ENCODE measurements at regions not wholly inside any gene's neighbourhood (a gene's known extent, or its start where the extent isn't known, plus 50 kb on each side); places are given as distances from the start of the nearest gene placed in this dataset.

- no peak for TF ChIP-seq CTCF (IDR thresholded peaks at IDR 0.05; ENCODE audit: unreplicated experiment)
- Mint-ChIP-seq H3K4me3 (ENCODE audit: low read depth) (no peak overlapping the region), H3K4me1 (ENCODE audit: low read depth) (peaks cover 11% of the 10 kb centered on the region), H3K9me3 (ENCODE audit: low read depth) (peaks cover 3% of the 10 kb centered on the region), H3K27me3 (peaks cover 14% of the 10 kb centered on the region), H3K27ac (no peak overlapping the region), H3K36me3 (ENCODE audit: insufficient read depth) (no peaks in the 10 kb centered on the region)
- no peak for DNase-seq (ENCODE audit: low spot score, unreplicated experiment)
Observed at GRCh38 chr5:6829150-6829784, 116.0 kb downstream of the TENT4A start.

GRCh38 chr5:6830643-6831239, 117.5 kb downstream of the TENT4A start:
- peaks cover 11% of the 10 kb centered on the region for H3K27me3 Mint-ChIP-seq
- H3K36me3 Mint-ChIP-seq (ENCODE audit: insufficient read depth), result no peaks in the 10 kb centered on the region
- no peak overlapping the region for H3K4me3 Mint-ChIP-seq (ENCODE audit: low read depth)
- peaks cover 11% of the 10 kb centered on the region for H3K4me1 Mint-ChIP-seq (ENCODE audit: low read depth)
- DNase-seq (ENCODE audit: low spot score, unreplicated experiment), result no peak
- TF ChIP-seq CTCF (IDR thresholded peaks at IDR 0.05; ENCODE audit: unreplicated experiment), result no peak
- H3K9me3 Mint-ChIP-seq (ENCODE audit: low read depth), result peaks cover 3% of the 10 kb centered on the region
- no peak overlapping the region for H3K27ac Mint-ChIP-seq

- Mint-ChIP-seq H3K4me1 (ENCODE audit: low read depth) (peaks cover 11% of the 10 kb centered on the region), H3K36me3 (ENCODE audit: insufficient read depth) (no peaks in the 10 kb centered on the region), H3K27ac (no peak overlapping the region), H3K4me3 (ENCODE audit: low read depth) (no peak overlapping the region), H3K27me3 (peaks cover 11% of the 10 kb centered on the region), H3K9me3 (ENCODE audit: low read depth) (peaks cover 3% of the 10 kb centered on the region)
- no peak for DNase-seq (ENCODE audit: low spot score, unreplicated experiment)
- TF ChIP-seq CTCF (IDR thresholded peaks at IDR 0.05; ENCODE audit: unreplicated experiment), result peak; percentile 14
Observed at GRCh38 chr5:6831678-6832671, 118.7 kb downstream of the TENT4A start.

GRCh38 chr5:6832994-6833393, 119.8 kb downstream of the TENT4A start:
- no peak for DNase-seq (ENCODE audit: low spot score, unreplicated experiment)
- H3K27me3 Mint-ChIP-seq, result peaks cover 6% of the 10 kb centered on the region

More at GRCh38 chr5:6832994-6833393, 119.8 kb downstream of the TENT4A start:
- peaks cover 8% of the 10 kb centered on the region for H3K9me3 Mint-ChIP-seq (ENCODE audit: low read depth)
- H3K36me3 Mint-ChIP-seq (ENCODE audit: insufficient read depth), result no peaks in the 10 kb centered on the region
- no peak overlapping the region for H3K27ac Mint-ChIP-seq
- peaks cover 11% of the 10 kb centered on the region for H3K4me1 Mint-ChIP-seq (ENCODE audit: low read depth)
- no peak for TF ChIP-seq CTCF (IDR thresholded peaks at IDR 0.05; ENCODE audit: unreplicated experiment)
- no peak overlapping the region for H3K4me3 Mint-ChIP-seq (ENCODE audit: low read depth)

Data from progenitor cell of endocrine pancreas (in vitro differentiated cells).